ENCODE measurements at regions not wholly inside any gene's neighbourhood (a gene's known extent, or its start where the extent isn't known, plus 50 kb on each side); places are given as distances from the start of the nearest gene placed in this dataset.

GRCh38 chr14:38862366-38862765, 240.7 kb downstream of the SEC23A start:
- Mint-ChIP-seq H3K9me3 (ENCODE audit: insufficient read depth) (no peaks in the 10 kb centered on the region), H3K27me3 (ENCODE audit: low read depth) (peaks cover 4% of the 10 kb centered on the region), H3K4me3 (no peak overlapping the region), H3K27ac (no peak overlapping the region), H3K36me3 (ENCODE audit: low read depth) (no peaks in the 10 kb centered on the region), H3K4me1 (ENCODE audit: low read depth) (no peaks in the 10 kb centered on the region)
- ChIA-PET CTCF (no interaction called here), POLR2A (no interaction called here)
- no peak for ATAC-seq
- DNase-seq = no peak

- Mint-ChIP-seq H3K36me3 (ENCODE audit: low read depth) (no peaks in the 10 kb centered on the region), H3K4me1 (ENCODE audit: low read depth) (no peaks in the 10 kb centered on the region), H3K4me3 (no peak overlapping the region), H3K9me3 (ENCODE audit: insufficient read depth) (no peaks in the 10 kb centered on the region), H3K27me3 (ENCODE audit: low read depth) (peaks cover 2% of the 10 kb centered on the region), H3K27ac (no peak overlapping the region)
- ChIA-PET POLR2A (no interaction called here), CTCF (no interaction called here)
- ATAC-seq = no peak
- DNase-seq = no peak
These were observed 242.5 kb downstream of the SEC23A start for GRCh38 chr14:38860530-38860929.

DNA sequence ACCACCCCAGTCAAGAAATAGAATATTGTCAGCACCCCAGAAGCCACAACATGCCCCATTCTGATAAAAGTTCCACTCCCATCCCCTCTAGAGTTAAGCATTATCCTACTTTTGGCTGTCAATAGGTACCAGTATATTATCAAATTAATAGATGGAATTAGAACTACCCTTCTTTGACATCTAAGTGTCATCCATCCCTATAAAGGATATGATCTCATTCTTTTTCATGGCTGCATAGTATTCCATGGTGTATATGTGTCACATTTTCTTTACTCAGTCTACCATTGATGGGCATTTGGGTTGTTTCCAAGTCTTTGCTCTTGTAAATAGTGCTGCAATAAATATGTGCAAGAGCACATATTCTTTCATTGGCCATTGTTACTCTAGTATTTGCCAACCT, 246.2 kb downstream of the SEC23A start:
- ChIA-PET CTCF (no interaction called here), POLR2A (no interaction called here)
- no peaks in the 10 kb centered on the region for H3K36me3 Mint-ChIP-seq (ENCODE audit: low read depth)

GRCh38 chr14:38855513-38855912, 247.5 kb downstream of the SEC23A start:
- H3K9me3 Mint-ChIP-seq (ENCODE audit: insufficient read depth) = no peaks in the 10 kb centered on the region
- ATAC-seq (no peak), DNase-seq (no peak)
- no peak overlapping the region for H3K4me3 Mint-ChIP-seq
- no peak overlapping the region for H3K27ac Mint-ChIP-seq
- H3K36me3 Mint-ChIP-seq (ENCODE audit: low read depth) = no peaks in the 10 kb centered on the region
- H3K27me3 Mint-ChIP-seq (ENCODE audit: low read depth) = no peaks in the 10 kb centered on the region
- CTCF ChIA-PET = interaction anchor here (1.7 kb wide), 1 partner anchor 12 kb away, joined by 5 read pairs; no protein-coding TSS in a partner anchor
- no peaks in the 10 kb centered on the region for H3K4me1 Mint-ChIP-seq (ENCODE audit: low read depth)
- POLR2A ChIA-PET = no interaction called here

More for the DNA sequence above, 246.2 kb downstream of the SEC23A start:
- no peak for ATAC-seq
- H3K4me3 Mint-ChIP-seq = no peak overlapping the region
- no peaks in the 10 kb centered on the region for H3K4me1 Mint-ChIP-seq (ENCODE audit: low read depth)
- peaks cover 2% of the 10 kb centered on the region for H3K27me3 Mint-ChIP-seq (ENCODE audit: low read depth)
- DNase-seq = no peak
- H3K9me3 Mint-ChIP-seq (ENCODE audit: insufficient read depth) = no peaks in the 10 kb centered on the region
- no peak overlapping the region for H3K27ac Mint-ChIP-seq

- ChIA-PET CTCF (no interaction called here), POLR2A (interaction anchor here (0.5 kb wide), 1 partner anchor 982 kb away, joined by 3 read pairs; no protein-coding TSS in a partner anchor)
- H3K27ac Mint-ChIP-seq = no peak overlapping the region
- no peaks in the 10 kb centered on the region for H3K4me1 Mint-ChIP-seq (ENCODE audit: low read depth)
- peaks cover 2% of the 10 kb centered on the region for H3K27me3 Mint-ChIP-seq (ENCODE audit: low read depth)
- ATAC-seq (no peak), DNase-seq (no peak)
- H3K4me3 Mint-ChIP-seq = no peak overlapping the region
- no peaks in the 10 kb centered on the region for H3K36me3 Mint-ChIP-seq (ENCODE audit: low read depth)
- no peaks in the 10 kb centered on the region for H3K9me3 Mint-ChIP-seq (ENCODE audit: insufficient read depth)
These were observed 251.9 kb downstream of the SEC23A start for GRCh38 chr14:38851111-38851510.

DNA sequence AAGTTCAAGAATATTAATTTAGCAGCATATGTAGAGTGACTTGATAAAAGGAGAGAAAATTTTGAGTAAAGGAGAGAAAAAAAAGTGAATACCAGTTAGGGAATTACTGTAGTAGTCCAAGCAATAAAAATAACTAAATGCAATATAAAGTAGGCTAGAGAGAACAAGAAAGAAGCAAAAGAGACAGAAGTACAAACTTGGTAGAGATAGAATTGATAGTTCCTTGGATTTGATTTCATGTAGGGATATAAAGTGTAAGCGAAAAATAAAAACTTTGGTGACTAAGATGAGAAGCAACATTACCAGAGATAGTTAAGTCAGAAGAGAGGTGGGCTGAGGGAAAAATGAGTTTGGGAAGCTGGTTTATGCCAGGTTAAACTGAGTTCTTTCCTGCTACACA, 252.4 kb downstream of the SEC23A start:
- POLR2A ChIA-PET = interaction anchor here (0.5 kb wide), 1 partner anchor 981 kb away, joined by 3 read pairs; no protein-coding TSS in a partner anchor
- Mint-ChIP-seq H3K36me3 (ENCODE audit: low read depth) (no peaks in the 10 kb centered on the region), H3K4me1 (ENCODE audit: low read depth) (no peaks in the 10 kb centered on the region), H3K27ac (no peak overlapping the region), H3K9me3 (ENCODE audit: insufficient read depth) (no peaks in the 10 kb centered on the region), H3K4me3 (no peak overlapping the region), H3K27me3 (ENCODE audit: low read depth) (peaks cover 2% of the 10 kb centered on the region)
- CTCF ChIA-PET = no interaction called here
- no peak for DNase-seq
- ATAC-seq = no peak

DNA sequence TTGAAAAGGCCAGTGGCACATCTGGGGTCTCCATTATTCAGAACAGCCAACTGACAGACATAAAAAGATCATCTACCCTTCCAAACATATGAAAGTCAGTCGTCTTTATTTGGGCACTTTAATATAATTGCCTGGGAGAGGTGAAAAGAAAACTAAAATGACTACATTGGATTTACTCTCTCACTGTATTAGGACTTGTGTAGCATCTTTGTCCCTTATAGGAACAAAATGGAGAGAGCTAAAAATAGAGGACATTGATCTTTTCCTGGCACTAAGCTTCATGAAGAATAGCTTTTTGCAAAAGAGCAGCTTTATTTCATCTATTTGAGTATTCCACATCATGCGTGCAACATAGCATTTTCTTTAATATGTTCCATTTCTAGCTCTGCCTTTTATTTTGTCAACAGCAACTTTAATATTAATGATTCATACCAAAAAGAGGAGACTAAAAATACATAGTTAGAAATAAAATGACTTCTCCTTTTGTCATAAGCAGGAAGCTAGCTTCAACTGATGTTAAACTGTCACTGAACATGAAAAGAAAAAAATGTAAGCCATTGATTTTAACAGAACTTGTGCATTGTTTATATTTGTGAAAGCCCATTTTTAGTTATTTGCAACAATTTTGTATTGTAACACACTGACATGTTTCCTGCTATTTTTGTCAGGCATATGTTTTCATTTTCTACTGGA, 254.6 kb downstream of the SEC23A start:
- peaks cover 2% of the 10 kb centered on the region for H3K27me3 Mint-ChIP-seq (ENCODE audit: low read depth)
- H3K4me1 Mint-ChIP-seq (ENCODE audit: low read depth) = no peaks in the 10 kb centered on the region
- CTCF ChIA-PET = no interaction called here
- H3K9me3 Mint-ChIP-seq (ENCODE audit: insufficient read depth) = no peaks in the 10 kb centered on the region
- no peak overlapping the region for H3K4me3 Mint-ChIP-seq
- POLR2A ChIA-PET = no interaction called here
- no peaks in the 10 kb centered on the region for H3K36me3 Mint-ChIP-seq (ENCODE audit: low read depth)
- no peak for DNase-seq
- no peak overlapping the region for H3K27ac Mint-ChIP-seq
- no peak for ATAC-seq

- no peak for ATAC-seq
These were observed 255.9 kb downstream of the SEC23A start for GRCh38 chr14:38847161-38847560.

GRCh38 chr14:38839694-38840365, 263.2 kb downstream of the SEC23A start:
- no peak for DNase-seq
- no peak for ATAC-seq
- ChIA-PET CTCF (no interaction called here), POLR2A (no interaction called here)
- Mint-ChIP-seq H3K4me3 (no peak overlapping the region), H3K36me3 (ENCODE audit: low read depth) (no peaks in the 10 kb centered on the region), H3K27me3 (ENCODE audit: low read depth) (no peaks in the 10 kb centered on the region), H3K4me1 (ENCODE audit: low read depth) (no peaks in the 10 kb centered on the region), H3K9me3 (ENCODE audit: insufficient read depth) (no peaks in the 10 kb centered on the region), H3K27ac (no peak overlapping the region)

More at GRCh38 chr14:38847161-38847560, 255.9 kb downstream of the SEC23A start:
- Mint-ChIP-seq H3K9me3 (ENCODE audit: insufficient read depth) (no peaks in the 10 kb centered on the region), H3K27me3 (ENCODE audit: low read depth) (peaks cover 2% of the 10 kb centered on the region), H3K4me3 (no peak overlapping the region), H3K36me3 (ENCODE audit: low read depth) (no peaks in the 10 kb centered on the region), H3K4me1 (ENCODE audit: low read depth) (no peaks in the 10 kb centered on the region), H3K27ac (no peak overlapping the region)
- CTCF ChIA-PET = no interaction called here
- POLR2A ChIA-PET = no interaction called here
- DNase-seq = no peak

- DNase-seq (no peak), ATAC-seq (no peak)
- ChIA-PET POLR2A (no interaction called here), CTCF (no interaction called here)
- Mint-ChIP-seq H3K4me3 (no peak overlapping the region), H3K27me3 (ENCODE audit: low read depth) (no peaks in the 10 kb centered on the region), H3K9me3 (ENCODE audit: insufficient read depth) (no peaks in the 10 kb centered on the region), H3K4me1 (ENCODE audit: low read depth) (no peaks in the 10 kb centered on the region), H3K36me3 (ENCODE audit: low read depth) (no peaks in the 10 kb centered on the region), H3K27ac (no peak overlapping the region)
These were observed 264.1 kb downstream of the SEC23A start for GRCh38 chr14:38838979-38839323.

DNA sequence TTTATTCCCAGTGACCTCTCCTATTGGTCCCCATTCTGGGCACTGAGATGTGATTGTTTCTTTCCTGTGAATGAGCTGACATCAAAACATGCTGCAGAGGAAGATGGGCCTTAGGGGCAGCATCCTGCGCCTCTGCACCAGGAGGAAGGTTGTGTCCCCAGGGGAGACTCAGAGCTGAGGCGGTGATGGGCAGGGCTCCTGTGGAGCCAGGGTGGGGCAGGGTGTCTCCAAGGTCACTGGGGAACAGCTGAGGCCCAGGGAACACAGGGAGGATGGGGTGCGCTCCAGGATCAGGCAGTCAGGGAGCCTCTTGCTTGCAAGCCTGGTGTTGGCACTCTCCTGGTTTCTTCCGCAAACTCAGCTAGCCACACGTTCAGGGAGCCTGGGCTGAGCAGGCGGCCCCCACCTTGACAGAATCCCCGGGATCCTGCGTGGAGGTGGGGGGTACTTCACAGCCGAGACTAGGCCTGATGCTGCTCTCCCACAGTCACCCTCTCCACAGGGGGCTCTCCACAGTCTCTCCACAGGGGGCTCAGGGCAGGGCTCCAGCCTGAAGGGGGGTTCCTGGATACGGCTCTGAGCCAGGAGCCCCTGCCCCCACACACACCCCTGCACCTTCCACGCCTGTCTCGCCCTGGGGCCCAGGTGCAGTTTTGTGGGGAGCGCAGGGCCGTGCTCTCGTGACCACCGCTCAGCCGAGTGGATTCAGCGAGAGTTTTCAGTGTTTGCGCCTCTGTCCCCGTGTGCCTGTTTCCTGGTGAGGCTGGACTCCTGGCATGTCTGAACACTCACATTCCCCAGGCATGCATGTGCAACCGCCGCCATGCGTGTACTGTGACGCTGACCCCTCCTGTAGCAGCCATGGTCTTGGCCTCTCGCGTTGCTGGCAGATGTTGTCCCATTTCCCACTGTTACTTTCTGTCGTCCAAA, 264.7 kb downstream of the SEC23A start:
- CTCF ChIA-PET = no interaction called here
- no peaks in the 10 kb centered on the region for H3K4me1 Mint-ChIP-seq (ENCODE audit: low read depth)

More for the DNA sequence above, 264.7 kb downstream of the SEC23A start:
- POLR2A ChIA-PET = no interaction called here
- no peaks in the 10 kb centered on the region for H3K36me3 Mint-ChIP-seq (ENCODE audit: low read depth)
- H3K9me3 Mint-ChIP-seq (ENCODE audit: insufficient read depth) = no peaks in the 10 kb centered on the region
- no peaks in the 10 kb centered on the region for H3K27me3 Mint-ChIP-seq (ENCODE audit: low read depth)
- ATAC-seq (no peak), DNase-seq (no peak)
- H3K27ac Mint-ChIP-seq = no peak overlapping the region
- no peak overlapping the region for H3K4me3 Mint-ChIP-seq
